HEK293 (cell line): ENCODE measurements at regions not wholly inside any gene's neighbourhood (a gene's known extent, or its start where the extent isn't known, plus 50 kb on each side); places are given as distances from the start of the nearest gene placed in this dataset.

Source experiments
- KLF10 ChIP-seq: fragments of 450-650 bp; IDR thresholded peaks from 2 replicates; pipeline ENCODE4 v1.5.1; 2018; ENCODE audit warnings: missing biosample characterization, mild to moderate bottlenecking, missing genetic modification characterization
- MZF1 ChIP-seq: fragments of 450-650 bp; formaldehyde crosslinking; IDR thresholded peaks from 2 replicates; pipeline ENCODE4 v1.5.1; 2017; ENCODE audit warnings: missing biosample characterization, missing genetic modification characterization, borderline replicate concordance
- SALL2 ChIP-seq: fragments of 450-650 bp; formaldehyde crosslinking; IDR thresholded peaks from 2 replicates; pipeline ENCODE4 v1.5.0; 2017; ENCODE audit warnings: missing biosample characterization, mild to moderate bottlenecking, missing genetic modification characterization, borderline replicate concordance
- TF ChIP-seq, protein P1 (sequence below): fragments of 450-650 bp; formaldehyde crosslinking; IDR thresholded peaks from 2 replicates; pipeline ENCODE4 v1.5.1; 2017; ENCODE audit warnings: missing biosample characterization, missing genetic modification characterization
- TF ChIP-seq, protein P2 (sequence below): fragments of 450-650 bp; formaldehyde crosslinking; IDR thresholded peaks from 2 replicates; pipeline ENCODE4 v1.5.1; 2016; ENCODE audit warnings: missing biosample characterization, missing genetic modification characterization
- TF ChIP-seq, protein P3 (sequence below): IDR thresholded peaks from 2 replicates; pipeline ENCODE4 v1.6.1; 2011; ENCODE audit warnings: mild to moderate bottlenecking, low read depth, low read length, borderline replicate concordance

DNA sequence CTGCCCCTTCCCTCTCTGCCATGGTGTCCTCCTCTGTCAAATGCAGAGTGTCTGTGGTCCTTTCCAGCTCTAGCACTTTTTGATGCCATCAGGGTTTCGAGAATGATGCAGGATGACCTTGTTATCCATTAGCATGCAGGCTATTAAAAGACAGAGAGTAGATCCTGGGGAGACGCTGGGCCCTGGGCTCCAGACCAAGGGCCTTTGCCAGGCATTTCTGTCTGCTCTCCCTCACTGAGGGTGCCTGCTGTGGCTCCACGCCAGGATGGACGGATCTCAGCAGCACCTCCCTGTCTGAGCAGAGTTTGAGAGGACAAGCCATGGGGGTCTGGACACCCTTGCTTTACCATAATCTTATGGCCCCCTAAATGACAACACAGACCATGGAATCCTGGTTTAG, 110.8 kb upstream of the CD82 start:
- TF ChIP-seq, protein P1, sequence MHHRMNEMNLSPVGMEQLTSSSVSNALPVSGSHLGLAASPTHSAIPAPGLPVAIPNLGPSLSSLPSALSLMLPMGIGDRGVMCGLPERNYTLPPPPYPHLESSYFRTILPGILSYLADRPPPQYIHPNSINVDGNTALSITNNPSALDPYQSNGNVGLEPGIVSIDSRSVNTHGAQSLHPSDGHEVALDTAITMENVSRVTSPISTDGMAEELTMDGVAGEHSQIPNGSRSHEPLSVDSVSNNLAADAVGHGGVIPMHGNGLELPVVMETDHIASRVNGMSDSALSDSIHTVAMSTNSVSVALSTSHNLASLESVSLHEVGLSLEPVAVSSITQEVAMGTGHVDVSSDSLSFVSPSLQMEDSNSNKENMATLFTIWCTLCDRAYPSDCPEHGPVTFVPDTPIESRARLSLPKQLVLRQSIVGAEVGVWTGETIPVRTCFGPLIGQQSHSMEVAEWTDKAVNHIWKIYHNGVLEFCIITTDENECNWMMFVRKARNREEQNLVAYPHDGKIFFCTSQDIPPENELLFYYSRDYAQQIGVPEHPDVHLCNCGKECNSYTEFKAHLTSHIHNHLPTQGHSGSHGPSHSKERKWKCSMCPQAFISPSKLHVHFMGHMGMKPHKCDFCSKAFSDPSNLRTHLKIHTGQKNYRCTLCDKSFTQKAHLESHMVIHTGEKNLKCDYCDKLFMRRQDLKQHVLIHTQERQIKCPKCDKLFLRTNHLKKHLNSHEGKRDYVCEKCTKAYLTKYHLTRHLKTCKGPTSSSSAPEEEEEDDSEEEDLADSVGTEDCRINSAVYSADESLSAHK (tag by site-specific recombination): no peak
- TF ChIP-seq, protein P2, sequence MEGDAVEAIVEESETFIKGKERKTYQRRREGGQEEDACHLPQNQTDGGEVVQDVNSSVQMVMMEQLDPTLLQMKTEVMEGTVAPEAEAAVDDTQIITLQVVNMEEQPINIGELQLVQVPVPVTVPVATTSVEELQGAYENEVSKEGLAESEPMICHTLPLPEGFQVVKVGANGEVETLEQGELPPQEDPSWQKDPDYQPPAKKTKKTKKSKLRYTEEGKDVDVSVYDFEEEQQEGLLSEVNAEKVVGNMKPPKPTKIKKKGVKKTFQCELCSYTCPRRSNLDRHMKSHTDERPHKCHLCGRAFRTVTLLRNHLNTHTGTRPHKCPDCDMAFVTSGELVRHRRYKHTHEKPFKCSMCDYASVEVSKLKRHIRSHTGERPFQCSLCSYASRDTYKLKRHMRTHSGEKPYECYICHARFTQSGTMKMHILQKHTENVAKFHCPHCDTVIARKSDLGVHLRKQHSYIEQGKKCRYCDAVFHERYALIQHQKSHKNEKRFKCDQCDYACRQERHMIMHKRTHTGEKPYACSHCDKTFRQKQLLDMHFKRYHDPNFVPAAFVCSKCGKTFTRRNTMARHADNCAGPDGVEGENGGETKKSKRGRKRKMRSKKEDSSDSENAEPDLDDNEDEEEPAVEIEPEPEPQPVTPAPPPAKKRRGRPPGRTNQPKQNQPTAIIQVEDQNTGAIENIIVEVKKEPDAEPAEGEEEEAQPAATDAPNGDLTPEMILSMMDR (tag by site-specific recombination): no peak
- TF ChIP-seq KLF10 (tag by site-specific recombination) (no peak), SALL2 (tag by site-specific recombination) (no peak), MZF1 (no peak)
- TF ChIP-seq, protein P3, sequence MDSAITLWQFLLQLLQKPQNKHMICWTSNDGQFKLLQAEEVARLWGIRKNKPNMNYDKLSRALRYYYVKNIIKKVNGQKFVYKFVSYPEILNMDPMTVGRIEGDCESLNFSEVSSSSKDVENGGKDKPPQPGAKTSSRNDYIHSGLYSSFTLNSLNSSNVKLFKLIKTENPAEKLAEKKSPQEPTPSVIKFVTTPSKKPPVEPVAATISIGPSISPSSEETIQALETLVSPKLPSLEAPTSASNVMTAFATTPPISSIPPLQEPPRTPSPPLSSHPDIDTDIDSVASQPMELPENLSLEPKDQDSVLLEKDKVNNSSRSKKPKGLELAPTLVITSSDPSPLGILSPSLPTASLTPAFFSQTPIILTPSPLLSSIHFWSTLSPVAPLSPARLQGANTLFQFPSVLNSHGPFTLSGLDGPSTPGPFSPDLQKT: no peak
